ENCODE measurements at regions not wholly inside any gene's neighbourhood (a gene's known extent, or its start where the extent isn't known, plus 50 kb on each side); places are given as distances from the start of the nearest gene placed in this dataset.

- TF ChIP-seq, protein P1, sequence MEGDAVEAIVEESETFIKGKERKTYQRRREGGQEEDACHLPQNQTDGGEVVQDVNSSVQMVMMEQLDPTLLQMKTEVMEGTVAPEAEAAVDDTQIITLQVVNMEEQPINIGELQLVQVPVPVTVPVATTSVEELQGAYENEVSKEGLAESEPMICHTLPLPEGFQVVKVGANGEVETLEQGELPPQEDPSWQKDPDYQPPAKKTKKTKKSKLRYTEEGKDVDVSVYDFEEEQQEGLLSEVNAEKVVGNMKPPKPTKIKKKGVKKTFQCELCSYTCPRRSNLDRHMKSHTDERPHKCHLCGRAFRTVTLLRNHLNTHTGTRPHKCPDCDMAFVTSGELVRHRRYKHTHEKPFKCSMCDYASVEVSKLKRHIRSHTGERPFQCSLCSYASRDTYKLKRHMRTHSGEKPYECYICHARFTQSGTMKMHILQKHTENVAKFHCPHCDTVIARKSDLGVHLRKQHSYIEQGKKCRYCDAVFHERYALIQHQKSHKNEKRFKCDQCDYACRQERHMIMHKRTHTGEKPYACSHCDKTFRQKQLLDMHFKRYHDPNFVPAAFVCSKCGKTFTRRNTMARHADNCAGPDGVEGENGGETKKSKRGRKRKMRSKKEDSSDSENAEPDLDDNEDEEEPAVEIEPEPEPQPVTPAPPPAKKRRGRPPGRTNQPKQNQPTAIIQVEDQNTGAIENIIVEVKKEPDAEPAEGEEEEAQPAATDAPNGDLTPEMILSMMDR (IDR thresholded peaks at IDR 0.05): no peak
- TF ChIP-seq ZFX (IDR thresholded peaks at IDR 0.05; ENCODE audit: borderline replicate concordance): no peak
These were observed 395.8 kb upstream of the FBXO33 start for GRCh38 chr14:39827901-39828655.

Measured in 22Rv1 (cell line).